ENCODE measurements at regions not wholly inside any gene's neighbourhood (a gene's known extent, or its start where the extent isn't known, plus 50 kb on each side); places are given as distances from the start of the nearest gene placed in this dataset.
"Not testable (repeated sequence)": the region's sequence is repeated elsewhere in the genome, so short reads cannot be mapped to it uniquely, and the experiment has no call there.

- Histone ChIP-seq H3K4me3 (ENCODE audit: low read depth, low read length) (no peak overlapping the region), H3K27me3 (ENCODE audit: control insufficient read depth, insufficient read depth, low read length) (no peaks in the 10 kb centered on the region), H3K4me1 (ENCODE audit: control insufficient read depth, insufficient read depth, low read length) (no peaks in the 10 kb centered on the region), H3K9ac (ENCODE audit: low read depth, low read length) (no peak overlapping the region), H3K36me3 (ENCODE audit: control insufficient read depth, insufficient read depth, low read length) (no peaks in the 10 kb centered on the region), H3K9me3 (ENCODE audit: control insufficient read depth, insufficient read depth, low read length) (no peaks in the 10 kb centered on the region)
These were observed 98.7 kb downstream of the PHETA1 start for GRCh38 chr12:111270239-111270638.

- no peaks in the 10 kb centered on the region for H3K4me1 ChIP-seq (ENCODE audit: control insufficient read depth, insufficient read depth, low read length)
- no peaks in the 10 kb centered on the region for H3K9me3 ChIP-seq (ENCODE audit: control insufficient read depth, insufficient read depth, low read length)
- no peaks in the 10 kb centered on the region for H3K27me3 ChIP-seq (ENCODE audit: control insufficient read depth, insufficient read depth, low read length)
- H3K9ac ChIP-seq (ENCODE audit: low read depth, low read length): no peak overlapping the region
- no peak overlapping the region for H3K4me3 ChIP-seq (ENCODE audit: low read depth, low read length)
- H3K36me3 ChIP-seq (ENCODE audit: control insufficient read depth, insufficient read depth, low read length): no peaks in the 10 kb centered on the region
These were observed 99.2 kb downstream of the PHETA1 start for GRCh38 chr12:111269718-111270117.

GRCh38 chr12:111268738-111269572, 99.9 kb downstream of the PHETA1 start:
- H3K9me3 ChIP-seq (ENCODE audit: control insufficient read depth, insufficient read depth, low read length): no peaks in the 10 kb centered on the region
- no peaks in the 10 kb centered on the region for H3K36me3 ChIP-seq (ENCODE audit: control insufficient read depth, insufficient read depth, low read length)
- H3K9ac ChIP-seq (ENCODE audit: low read depth, low read length): no peak overlapping the region
- no peaks in the 10 kb centered on the region for H3K27me3 ChIP-seq (ENCODE audit: control insufficient read depth, insufficient read depth, low read length)
- no peaks in the 10 kb centered on the region for H3K4me1 ChIP-seq (ENCODE audit: control insufficient read depth, insufficient read depth, low read length)
- H3K4me3 ChIP-seq (ENCODE audit: low read depth, low read length): no peak overlapping the region

- H3K9ac ChIP-seq (ENCODE audit: low read depth, low read length): no peak overlapping the region
- H3K4me1 ChIP-seq (ENCODE audit: control insufficient read depth, insufficient read depth, low read length): no peaks in the 10 kb centered on the region
- H3K27me3 ChIP-seq (ENCODE audit: control insufficient read depth, insufficient read depth, low read length): no peaks in the 10 kb centered on the region
- no peaks in the 10 kb centered on the region for H3K36me3 ChIP-seq (ENCODE audit: control insufficient read depth, insufficient read depth, low read length)
- no peaks in the 10 kb centered on the region for H3K9me3 ChIP-seq (ENCODE audit: control insufficient read depth, insufficient read depth, low read length)
- H3K4me3 ChIP-seq (ENCODE audit: low read depth, low read length): no peak overlapping the region
These were observed 101.8 kb downstream of the PHETA1 start for GRCh38 chr12:111267144-111267543.

- Histone ChIP-seq H3K36me3 (ENCODE audit: control insufficient read depth, insufficient read depth, low read length) (no peaks in the 10 kb centered on the region), H3K9ac (ENCODE audit: low read depth, low read length) (no peak overlapping the region), H3K4me1 (ENCODE audit: control insufficient read depth, insufficient read depth, low read length) (no peaks in the 10 kb centered on the region), H3K27me3 (ENCODE audit: control insufficient read depth, insufficient read depth, low read length) (no peaks in the 10 kb centered on the region), H3K9me3 (ENCODE audit: control insufficient read depth, insufficient read depth, low read length) (no peaks in the 10 kb centered on the region), H3K4me3 (ENCODE audit: low read depth, low read length) (no peak overlapping the region)
These were observed 106.8 kb downstream of the PHETA1 start for GRCh38 chr12:111261911-111262676.

DNA sequence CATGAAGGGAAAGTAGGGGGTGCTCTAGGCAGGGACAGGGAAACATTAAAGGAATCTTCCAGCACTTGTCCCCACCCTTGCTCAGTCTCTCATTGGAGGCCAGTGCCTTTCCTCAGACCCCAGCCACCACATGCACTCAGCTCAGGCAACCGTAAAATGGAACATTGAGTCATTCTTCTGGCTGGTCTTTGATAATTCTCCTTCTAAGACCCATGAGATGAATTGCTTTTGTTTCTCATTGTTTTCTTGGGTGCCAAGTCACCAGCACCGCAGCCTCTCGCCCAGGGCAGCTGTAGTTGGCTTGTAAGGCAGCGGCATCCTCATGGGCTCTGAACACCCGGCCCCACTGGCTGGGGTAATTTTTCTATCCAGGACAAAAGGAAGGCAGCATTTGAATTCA, 108.2 kb downstream of the PHETA1 start:
- Histone ChIP-seq H3K4me3 (ENCODE audit: low read depth, low read length) (no peak overlapping the region), H3K4me1 (ENCODE audit: control insufficient read depth, insufficient read depth, low read length) (no peaks in the 10 kb centered on the region), H3K9me3 (ENCODE audit: control insufficient read depth, insufficient read depth, low read length) (no peaks in the 10 kb centered on the region), H3K9ac (ENCODE audit: low read depth, low read length) (no peak overlapping the region), H3K36me3 (ENCODE audit: control insufficient read depth, insufficient read depth, low read length) (no peaks in the 10 kb centered on the region), H3K27me3 (ENCODE audit: control insufficient read depth, insufficient read depth, low read length) (no peaks in the 10 kb centered on the region)

DNA sequence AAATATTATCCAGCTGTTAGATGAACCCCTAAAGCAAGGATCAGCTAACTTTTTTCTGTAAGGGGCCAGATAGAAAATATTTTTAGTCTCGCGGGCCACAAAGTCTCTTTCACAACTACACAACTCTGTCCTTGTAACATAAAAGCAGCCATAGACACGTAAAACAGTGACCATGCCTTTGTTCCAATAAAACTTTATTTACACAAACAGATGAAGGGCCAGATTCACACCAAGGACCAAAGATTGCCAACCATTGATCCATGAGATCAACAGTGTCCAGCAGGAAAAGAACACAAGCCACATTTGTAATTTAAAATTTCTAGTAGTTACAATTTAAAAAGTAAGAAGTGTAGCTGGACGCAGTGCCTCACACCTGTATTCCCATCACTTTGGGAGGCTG, 109.7 kb downstream of the PHETA1 start:
- no peaks in the 10 kb centered on the region for H3K4me1 ChIP-seq (ENCODE audit: control insufficient read depth, insufficient read depth, low read length)
- no peaks in the 10 kb centered on the region for H3K36me3 ChIP-seq (ENCODE audit: control insufficient read depth, insufficient read depth, low read length)
- H3K9me3 ChIP-seq (ENCODE audit: control insufficient read depth, insufficient read depth, low read length): no peaks in the 10 kb centered on the region
- no peaks in the 10 kb centered on the region for H3K27me3 ChIP-seq (ENCODE audit: control insufficient read depth, insufficient read depth, low read length)
- no peak overlapping the region for H3K9ac ChIP-seq (ENCODE audit: low read depth, low read length)
- no peak overlapping the region for H3K4me3 ChIP-seq (ENCODE audit: low read depth, low read length)

GRCh38 chr12:111258081-111258480, 110.8 kb downstream of the PHETA1 start:
- H3K9me3 ChIP-seq (ENCODE audit: control insufficient read depth, insufficient read depth, low read length); H3K9ac ChIP-seq (ENCODE audit: low read depth, low read length); H3K4me3 ChIP-seq (ENCODE audit: low read depth, low read length); H3K27me3 ChIP-seq (ENCODE audit: control insufficient read depth, insufficient read depth, low read length); H3K4me1 ChIP-seq (ENCODE audit: control insufficient read depth, insufficient read depth, low read length); H3K36me3 ChIP-seq (ENCODE audit: control insufficient read depth, insufficient read depth, low read length): not testable (repeated sequence)

DNA sequence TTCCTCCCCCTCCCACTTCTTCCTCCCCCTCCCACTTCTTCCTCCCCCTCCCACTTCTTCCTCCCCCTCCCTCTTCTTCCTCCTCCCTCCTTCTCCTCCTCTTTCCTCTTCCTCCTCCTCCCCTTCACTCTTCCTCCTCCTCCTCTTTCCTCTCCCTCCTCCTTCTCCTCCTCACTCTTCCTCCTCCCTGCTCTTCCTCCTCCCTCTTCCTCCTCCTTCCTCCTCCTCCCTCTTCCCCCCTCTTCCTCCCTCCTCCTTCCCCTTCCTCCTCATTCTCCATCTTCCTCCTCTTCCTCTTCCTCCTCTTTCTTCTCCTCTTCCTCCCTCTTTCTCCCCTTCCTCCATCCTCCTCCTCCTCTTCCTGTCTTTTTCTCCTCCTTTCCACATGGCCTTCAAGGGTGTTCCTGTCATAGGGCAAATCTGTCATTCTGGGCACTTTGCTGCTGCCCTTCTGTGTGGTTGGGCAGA, 111.4 kb downstream of the PHETA1 start:
- Histone ChIP-seq H3K9ac (ENCODE audit: low read depth, low read length) (no peak overlapping the region), H3K4me1 (ENCODE audit: control insufficient read depth, insufficient read depth, low read length) (no peaks in the 10 kb centered on the region), H3K27me3 (ENCODE audit: control insufficient read depth, insufficient read depth, low read length) (no peaks in the 10 kb centered on the region), H3K9me3 (ENCODE audit: control insufficient read depth, insufficient read depth, low read length) (no peaks in the 10 kb centered on the region), H3K4me3 (ENCODE audit: low read depth, low read length) (no peak overlapping the region), H3K36me3 (ENCODE audit: control insufficient read depth, insufficient read depth, low read length) (no peaks in the 10 kb centered on the region)

DNA sequence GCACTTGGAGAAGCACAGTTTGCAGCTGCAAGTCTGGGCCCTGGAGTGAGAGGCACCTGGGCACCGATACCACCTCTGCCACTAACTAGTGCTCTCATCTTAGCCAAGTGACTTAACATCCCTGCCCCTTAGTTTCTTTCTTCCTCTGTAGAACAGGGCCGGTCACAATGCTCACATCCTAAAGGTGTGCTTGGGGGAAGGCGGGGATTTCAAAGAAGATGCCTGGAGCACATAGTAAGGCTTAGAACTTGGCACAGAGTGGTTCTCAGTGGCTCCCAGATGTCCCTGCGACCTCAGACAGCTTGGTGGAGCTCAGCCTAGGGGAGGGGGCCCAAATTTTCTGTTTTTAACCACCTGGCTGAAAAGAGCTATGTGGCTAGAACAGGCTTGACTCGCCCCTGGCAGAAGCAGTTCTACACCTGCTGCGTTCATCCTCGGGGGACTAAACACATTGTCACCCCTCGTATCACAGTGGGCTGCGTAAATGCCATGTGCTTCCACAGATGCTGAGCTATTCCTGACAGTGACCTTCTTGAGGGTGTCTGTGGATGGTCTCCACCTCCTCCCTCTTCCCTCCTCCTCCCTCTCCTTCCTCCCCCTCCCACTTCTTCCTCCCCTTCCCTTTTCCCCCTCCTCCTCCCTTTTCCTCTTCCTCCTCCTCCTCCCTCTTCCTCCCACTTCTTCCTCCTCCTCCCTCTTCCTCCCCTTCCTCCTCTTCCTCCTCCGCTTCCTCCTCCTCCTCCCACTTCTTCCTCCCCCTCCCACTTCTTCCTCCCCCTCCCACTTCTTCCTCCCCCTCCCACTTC, 112.1 kb downstream of the PHETA1 start:
- H3K36me3 ChIP-seq (ENCODE audit: control insufficient read depth, insufficient read depth, low read length): no peaks in the 10 kb centered on the region
- no peak overlapping the region for H3K4me3 ChIP-seq (ENCODE audit: low read depth, low read length)
- H3K27me3 ChIP-seq (ENCODE audit: control insufficient read depth, insufficient read depth, low read length): no peaks in the 10 kb centered on the region
- no peaks in the 10 kb centered on the region for H3K9me3 ChIP-seq (ENCODE audit: control insufficient read depth, insufficient read depth, low read length)
- H3K9ac ChIP-seq (ENCODE audit: low read depth, low read length): no peak overlapping the region
- H3K4me1 ChIP-seq (ENCODE audit: control insufficient read depth, insufficient read depth, low read length): no peaks in the 10 kb centered on the region

- H3K9me3 ChIP-seq (ENCODE audit: control insufficient read depth, insufficient read depth, low read length): no peaks in the 10 kb centered on the region
- H3K36me3 ChIP-seq (ENCODE audit: control insufficient read depth, insufficient read depth, low read length): no peaks in the 10 kb centered on the region
- no peaks in the 10 kb centered on the region for H3K27me3 ChIP-seq (ENCODE audit: control insufficient read depth, insufficient read depth, low read length)
- H3K9ac ChIP-seq (ENCODE audit: low read depth, low read length): no peak overlapping the region
- H3K4me3 ChIP-seq (ENCODE audit: low read depth, low read length): no peak overlapping the region
- H3K4me1 ChIP-seq (ENCODE audit: control insufficient read depth, insufficient read depth, low read length): no peaks in the 10 kb centered on the region
These were observed 113.6 kb downstream of the PHETA1 start for GRCh38 chr12:111255261-111255660.

All from iPS-15b (cell line).